Vagina (tissue), 2 donors: ENCODE measurements at regions not wholly inside any gene's neighbourhood (a gene's known extent, or its start where the extent isn't known, plus 50 kb on each side); places are given as distances from the start of the nearest gene placed in this dataset.
A peak's percentile ranks its signal among the peaks of the same experiment; 100 is the strongest.

Source experiments
- DNase-seq, 2 donors: peaks; one replicate each; pipeline ENCODE4 v3.0.0-alpha.2; 2017; ENCODE audit errors: extremely low spot score in 2 of 2
- H3K27ac ChIP-seq: fragments of 200-600 bp; sonication (generic); one replicate; pipeline ENCODE4 v1.5.1; 2019
- H3K27me3 ChIP-seq: fragments of 200-600 bp; sonication (generic); one replicate; pipeline ENCODE4 v1.5.1; 2019
- H3K36me3 ChIP-seq, 2 donors: fragments of 200-600 bp; sonication (generic); one replicate each; pipeline ENCODE4 v1.5.1; 2017 to 2019
- H3K4me1 ChIP-seq: fragments of 200-600 bp; sonication (generic); one replicate; pipeline ENCODE4 v1.5.1; 2019
- H3K4me3 ChIP-seq, 2 donors: fragments of 200-600 bp; sonication (generic); 1 replicate in 1 of 2; 2 replicates in 1 of 2; pipeline ENCODE4 v1.5.1; 2016 to 2019
- H3K9me3 ChIP-seq: fragments of 200-600 bp; sonication (generic); one replicate; pipeline ENCODE4 v1.5.1; 2019
- POLR2A ChIP-seq, 2 donors: fragments of 450-650 bp; IDR thresholded peaks; one replicate each; pipeline ENCODE4 v1.6.1; 2017; ENCODE audit warnings: antibody characterized with exemption in 2 of 2, mild to moderate bottlenecking in 2 of 2, moderate library complexity in 2 of 2
- POLR2AphosphoS5 ChIP-seq, 2 donors: sonication (generic); formaldehyde crosslinking; IDR thresholded peaks; one replicate each; pipeline ENCODE4 v1.9.0; 2017; ENCODE audit warnings: antibody characterized with exemption in 2 of 2, mild to moderate bottlenecking in 2 of 2, low read depth in 1 of 2; ENCODE audit not compliant: insufficient read depth in 1 of 2
- intact Hi-C: fragments of 100-400 bp; cut with DNase I; formaldehyde crosslinking; loops from one replicate; pipeline ENCODE4 v1.15.1; 2023
- TF ChIP-seq, protein P1 (sequence below), 3 experiments: fragments of 450-650 bp in 2 of 3; fragments of 200-600 bp in 1 of 3; sonication (generic) in 1 of 3; IDR thresholded peaks; one replicate each; pipeline ENCODE4 v1.5.1; 2017 to 2019; ENCODE audit warnings: antibody characterized with exemption in 3 of 3, mild to moderate bottlenecking in 2 of 3, moderate library complexity in 2 of 3

DNA sequence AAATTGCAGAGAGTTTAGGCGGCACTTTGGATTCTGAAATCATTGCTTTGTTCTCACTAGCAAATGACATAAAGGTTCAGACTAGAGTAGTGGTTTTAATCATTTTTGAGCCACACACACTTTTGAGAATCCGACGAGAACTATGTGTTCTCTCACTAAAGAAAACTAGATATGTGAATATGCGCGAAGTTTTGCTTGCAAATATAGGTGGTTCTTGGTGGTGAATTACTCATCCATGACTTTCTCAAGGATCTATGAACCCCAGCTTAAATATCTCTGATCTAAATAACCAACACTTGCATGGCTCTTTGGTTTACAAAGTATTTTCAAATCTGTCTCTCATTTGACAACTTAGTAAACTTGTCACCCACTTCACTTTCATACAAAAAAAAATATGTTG, 54.8 kb downstream of the NOG start:
- no peak for TF ChIP-seq POLR2AphosphoS5 (IDR thresholded peaks at IDR 0.05; ENCODE audit: insufficient read depth in 1 of 2, low read depth in 1 of 2)
- no peak for TF ChIP-seq POLR2A (IDR thresholded peaks at IDR 0.05)
- TF ChIP-seq, protein P1, sequence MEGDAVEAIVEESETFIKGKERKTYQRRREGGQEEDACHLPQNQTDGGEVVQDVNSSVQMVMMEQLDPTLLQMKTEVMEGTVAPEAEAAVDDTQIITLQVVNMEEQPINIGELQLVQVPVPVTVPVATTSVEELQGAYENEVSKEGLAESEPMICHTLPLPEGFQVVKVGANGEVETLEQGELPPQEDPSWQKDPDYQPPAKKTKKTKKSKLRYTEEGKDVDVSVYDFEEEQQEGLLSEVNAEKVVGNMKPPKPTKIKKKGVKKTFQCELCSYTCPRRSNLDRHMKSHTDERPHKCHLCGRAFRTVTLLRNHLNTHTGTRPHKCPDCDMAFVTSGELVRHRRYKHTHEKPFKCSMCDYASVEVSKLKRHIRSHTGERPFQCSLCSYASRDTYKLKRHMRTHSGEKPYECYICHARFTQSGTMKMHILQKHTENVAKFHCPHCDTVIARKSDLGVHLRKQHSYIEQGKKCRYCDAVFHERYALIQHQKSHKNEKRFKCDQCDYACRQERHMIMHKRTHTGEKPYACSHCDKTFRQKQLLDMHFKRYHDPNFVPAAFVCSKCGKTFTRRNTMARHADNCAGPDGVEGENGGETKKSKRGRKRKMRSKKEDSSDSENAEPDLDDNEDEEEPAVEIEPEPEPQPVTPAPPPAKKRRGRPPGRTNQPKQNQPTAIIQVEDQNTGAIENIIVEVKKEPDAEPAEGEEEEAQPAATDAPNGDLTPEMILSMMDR (IDR thresholded peaks at IDR 0.05), result no peak
- H3K36me3 ChIP-seq, result no peaks in the 10 kb centered on the region
- no peak for DNase-seq
- no peaks in the 10 kb centered on the region for H3K4me1 ChIP-seq
- no peak overlapping the region for H3K4me3 ChIP-seq
- intact Hi-C loops, result no loop called here
- H3K27me3 ChIP-seq, result no peaks in the 10 kb centered on the region
- H3K9me3 ChIP-seq, result no peaks in the 10 kb centered on the region
- H3K27ac ChIP-seq, result no peak overlapping the region

DNA sequence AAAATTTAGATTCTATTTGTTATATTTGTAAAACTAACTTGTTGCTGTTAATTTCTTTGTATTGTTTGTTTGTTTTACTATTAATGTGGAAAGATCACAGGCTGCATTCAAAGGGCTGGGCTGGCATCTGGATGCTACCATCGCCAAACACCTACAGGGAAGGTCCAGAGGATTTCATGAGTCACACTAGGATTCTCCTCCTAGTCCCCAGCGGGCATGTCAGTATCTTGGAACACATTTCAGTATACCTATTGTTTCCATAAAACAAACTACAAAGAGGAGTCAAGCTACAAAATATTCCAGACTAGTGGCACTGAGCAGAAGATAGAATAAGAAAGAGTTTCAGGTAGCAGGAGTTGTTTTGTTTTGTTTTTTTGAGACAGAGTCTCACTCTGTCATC, 55.3 kb downstream of the NOG start:
- no peak overlapping the region for H3K4me3 ChIP-seq
- H3K36me3 ChIP-seq, result no peaks in the 10 kb centered on the region
- H3K4me1 ChIP-seq, result peaks cover 5% of the 10 kb centered on the region
- H3K27ac ChIP-seq, result no peak overlapping the region
- intact Hi-C loops, result no loop called here
- DNase-seq, result no peak
- no peaks in the 10 kb centered on the region for H3K27me3 ChIP-seq
- TF ChIP-seq POLR2AphosphoS5 (IDR thresholded peaks at IDR 0.05; ENCODE audit: insufficient read depth in 1 of 2, low read depth in 1 of 2) (no peak), POLR2A (IDR thresholded peaks at IDR 0.05) (no peak)
- TF ChIP-seq, protein P1 (IDR thresholded peaks at IDR 0.05), result no peak
- H3K9me3 ChIP-seq, result no peaks in the 10 kb centered on the region

DNA sequence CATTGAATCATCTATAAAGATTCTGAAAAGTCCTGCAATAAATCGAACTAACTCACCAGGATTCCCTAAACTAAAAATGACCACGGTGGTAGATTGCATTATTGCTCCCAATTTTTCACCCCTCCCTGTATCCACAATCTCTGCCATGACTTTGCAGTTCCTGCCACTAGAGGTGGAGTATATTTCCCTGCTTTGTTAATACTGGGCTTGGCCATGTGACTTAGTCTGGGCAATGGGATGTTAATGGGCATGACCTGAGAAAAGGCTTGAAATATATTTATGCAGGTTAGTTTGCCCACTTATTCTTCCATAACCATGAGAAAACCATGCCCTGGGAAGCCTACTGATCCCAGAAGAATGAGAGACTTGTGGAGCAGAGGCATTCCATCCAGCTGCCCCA, 59.1 kb downstream of the NOG start:
- H3K4me3 ChIP-seq, result no peak overlapping the region
- TF ChIP-seq, protein P1 (IDR thresholded peaks at IDR 0.05), result no peak
- no peak for TF ChIP-seq POLR2A (IDR thresholded peaks at IDR 0.05)
- TF ChIP-seq POLR2AphosphoS5 (IDR thresholded peaks at IDR 0.05; ENCODE audit: insufficient read depth in 1 of 2, low read depth in 1 of 2), result no peak
- H3K9me3 ChIP-seq, result no peaks in the 10 kb centered on the region
- H3K27ac ChIP-seq, result no peak overlapping the region
- no peaks in the 10 kb centered on the region for H3K36me3 ChIP-seq
- intact Hi-C loops, result no loop called here
- H3K4me1 ChIP-seq, result peaks cover 6% of the 10 kb centered on the region
- no peak for DNase-seq
- H3K27me3 ChIP-seq, result no peaks in the 10 kb centered on the region

DNA sequence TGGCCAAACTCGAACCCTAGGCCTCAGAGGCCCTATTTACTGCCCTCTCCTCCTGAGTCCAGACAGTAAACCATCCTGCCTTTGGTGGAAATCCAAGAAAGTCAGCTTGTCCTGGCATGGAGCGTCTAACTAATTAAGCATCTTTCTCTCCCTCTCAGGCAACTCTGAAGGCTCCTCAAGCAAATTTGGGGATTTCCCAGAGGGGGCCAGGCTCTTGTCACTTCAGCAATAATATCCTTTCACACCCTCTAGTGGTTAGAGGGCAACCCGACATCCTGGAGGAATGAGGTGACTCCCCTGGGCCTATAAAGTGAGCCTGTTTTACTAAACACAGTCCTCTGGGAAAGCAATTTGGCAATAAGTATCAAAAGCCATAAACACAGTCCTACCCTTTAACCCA, 60.4 kb downstream of the NOG start:
- no peak for DNase-seq
- Histone ChIP-seq H3K36me3 (no peaks in the 10 kb centered on the region), H3K4me1 (peaks cover 6% of the 10 kb centered on the region), H3K4me3 (no peak overlapping the region), H3K27ac (no peak overlapping the region), H3K9me3 (no peaks in the 10 kb centered on the region), H3K27me3 (no peaks in the 10 kb centered on the region)
- TF ChIP-seq POLR2A (IDR thresholded peaks at IDR 0.05) (no peak), POLR2AphosphoS5 (IDR thresholded peaks at IDR 0.05; ENCODE audit: insufficient read depth in 1 of 2, low read depth in 1 of 2) (no peak)
- TF ChIP-seq, protein P1 (IDR thresholded peaks at IDR 0.05), result peak in 1 of 3 experiments; percentile 51
- intact Hi-C loops, result no loop called here

DNA sequence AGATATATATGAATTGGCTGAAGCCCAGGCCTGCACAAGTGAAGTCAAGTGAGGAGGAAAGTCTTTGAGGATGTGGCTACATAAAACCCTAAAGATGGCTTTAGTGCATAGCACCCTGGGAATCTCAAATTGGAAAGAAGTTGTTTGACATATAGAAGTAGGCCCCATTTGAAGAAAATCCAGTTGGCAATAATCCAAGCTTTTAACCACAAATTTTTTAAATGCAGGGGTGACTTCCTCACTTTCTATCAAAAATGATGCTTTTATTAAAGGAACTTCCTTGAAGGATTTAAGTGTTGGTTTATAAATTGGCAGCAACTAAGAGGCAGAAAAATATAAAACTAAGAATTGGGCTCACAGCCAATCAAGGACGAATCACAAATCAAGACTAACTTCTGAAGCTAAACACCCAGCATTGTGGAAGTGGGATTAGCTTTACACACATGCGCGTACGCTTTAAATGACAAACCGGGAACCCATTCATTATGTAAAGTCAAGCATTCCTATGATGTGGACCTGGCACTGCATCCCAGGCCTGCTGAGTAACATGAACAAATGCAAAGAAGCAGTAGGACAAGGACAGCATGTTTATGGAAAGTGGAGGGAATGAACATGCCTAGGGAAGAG, 63.3 kb downstream of the NOG start:
- H3K4me3 ChIP-seq, result no peak overlapping the region
- DNase-seq, result no peak
- no peaks in the 10 kb centered on the region for H3K9me3 ChIP-seq
- no peaks in the 10 kb centered on the region for H3K27me3 ChIP-seq
- H3K4me1 ChIP-seq, result peaks cover 6% of the 10 kb centered on the region
- intact Hi-C loops, result no loop called here
- TF ChIP-seq POLR2AphosphoS5 (IDR thresholded peaks at IDR 0.05; ENCODE audit: insufficient read depth in 1 of 2, low read depth in 1 of 2) (no peak), POLR2A (IDR thresholded peaks at IDR 0.05) (no peak)
- TF ChIP-seq, protein P1 (IDR thresholded peaks at IDR 0.05), result no peak
- no peaks in the 10 kb centered on the region for H3K36me3 ChIP-seq
- H3K27ac ChIP-seq, result no peak overlapping the region
